Stimulated activated effector memory CD8-positive, alpha-beta T cell treated with anti-CD3 and anti-CD28 coated beads, Interleukin-12 subunit alpha, Interleukin-12 subunit beta, amount 100 ng/mL, for 72 hours (primary cell): ENCODE measurements at regions not wholly inside any gene's neighbourhood (a gene's known extent, or its start where the extent isn't known, plus 50 kb on each side); places are given as distances from the start of the nearest gene placed in this dataset.

Source experiments
- ATAC-seq: fragments of 150-1000 bp; cut with Tn5 transposase; 2 replicates; pipeline ENCODE4 v1.10.0; 2021
- DNase-seq, 2 donors: peaks; one replicate each; pipeline ENCODE4 v3.0.0; 2021 to 2022; ENCODE audit warnings: low spot score in 2 of 2
- H3K27ac Mint-ChIP-seq: one replicate; pipeline ENCODE4 v1.8.0; 2022; ENCODE audit warnings: mild to moderate bottlenecking, mixed read lengths
- H3K36me3 Mint-ChIP-seq: one replicate; pipeline ENCODE4 v1.8.0; 2022; ENCODE audit warnings: mild to moderate bottlenecking, mixed read lengths
- H3K4me1 Mint-ChIP-seq: one replicate; pipeline ENCODE4 v1.8.0; 2022; ENCODE audit warnings: mixed read lengths
- H3K4me3 Mint-ChIP-seq: one replicate; pipeline ENCODE4 v1.8.0; 2022; ENCODE audit warnings: mild to moderate bottlenecking, mixed read lengths
- H3K9me3 Mint-ChIP-seq: one replicate; pipeline ENCODE4 v1.8.0; 2022; ENCODE audit warnings: mixed read lengths

- peaks cover 7% of the 10 kb centered on the region for H3K9me3 Mint-ChIP-seq
- H3K4me3 Mint-ChIP-seq, result no peak overlapping the region
- no peaks in the 10 kb centered on the region for H3K4me1 Mint-ChIP-seq
- H3K27ac Mint-ChIP-seq, result no peak overlapping the region
- no peaks in the 10 kb centered on the region for H3K36me3 Mint-ChIP-seq
- DNase-seq (no peak), ATAC-seq (no peak)
Observed at GRCh38 chr11:70863186-70863585, 389.2 kb downstream of the SHANK2 start.

GRCh38 chr11:70863993-70864392, 388.4 kb downstream of the SHANK2 start:
- Mint-ChIP-seq H3K27ac (no peak overlapping the region), H3K4me1 (no peaks in the 10 kb centered on the region), H3K9me3 (peaks cover 3% of the 10 kb centered on the region), H3K36me3 (no peaks in the 10 kb centered on the region), H3K4me3 (no peak overlapping the region)
- no peak for DNase-seq
- ATAC-seq, result no peak

GRCh38 chr11:70865356-70865755, 387.0 kb downstream of the SHANK2 start:
- no peak for ATAC-seq
- Mint-ChIP-seq H3K4me3 (no peak overlapping the region), H3K27ac (no peak overlapping the region), H3K9me3 (no peaks in the 10 kb centered on the region), H3K36me3 (no peaks in the 10 kb centered on the region), H3K4me1 (no peaks in the 10 kb centered on the region)
- no peak for DNase-seq

GRCh38 chr11:70866834-70867233, 385.5 kb downstream of the SHANK2 start:
- no peak for ATAC-seq
- no peak overlapping the region for H3K4me3 Mint-ChIP-seq

GRCh38 chr11:70867281-70868047, 384.9 kb downstream of the SHANK2 start:
- no peak for ATAC-seq
- Mint-ChIP-seq H3K4me3 (no peak overlapping the region), H3K9me3 (no peaks in the 10 kb centered on the region)

More at GRCh38 chr11:70866834-70867233, 385.5 kb downstream of the SHANK2 start:
- no peaks in the 10 kb centered on the region for H3K4me1 Mint-ChIP-seq
- no peak for DNase-seq
- no peaks in the 10 kb centered on the region for H3K36me3 Mint-ChIP-seq
- no peaks in the 10 kb centered on the region for H3K9me3 Mint-ChIP-seq
- H3K27ac Mint-ChIP-seq, result no peak overlapping the region

GRCh38 chr11:70868341-70868885, 384.0 kb downstream of the SHANK2 start:
- DNase-seq (no peak), ATAC-seq (no peak)
- Mint-ChIP-seq H3K36me3 (no peaks in the 10 kb centered on the region), H3K4me3 (no peak overlapping the region), H3K27ac (no peak overlapping the region), H3K9me3 (no peaks in the 10 kb centered on the region), H3K4me1 (no peaks in the 10 kb centered on the region)

More at GRCh38 chr11:70867281-70868047, 384.9 kb downstream of the SHANK2 start:
- Mint-ChIP-seq H3K36me3 (no peaks in the 10 kb centered on the region), H3K27ac (no peak overlapping the region), H3K4me1 (no peaks in the 10 kb centered on the region)
- DNase-seq, result no peak

- H3K4me3 Mint-ChIP-seq, result no peak overlapping the region
- H3K27ac Mint-ChIP-seq, result no peak overlapping the region
- no peaks in the 10 kb centered on the region for H3K9me3 Mint-ChIP-seq
- no peaks in the 10 kb centered on the region for H3K36me3 Mint-ChIP-seq
- DNase-seq, result no peak
- H3K4me1 Mint-ChIP-seq, result no peaks in the 10 kb centered on the region
- no peak for ATAC-seq
Observed at GRCh38 chr11:70869054-70869453, 383.3 kb downstream of the SHANK2 start.

- H3K27ac Mint-ChIP-seq, result no peak overlapping the region
- H3K36me3 Mint-ChIP-seq, result no peaks in the 10 kb centered on the region
- no peaks in the 10 kb centered on the region for H3K9me3 Mint-ChIP-seq
- H3K4me3 Mint-ChIP-seq, result no peak overlapping the region
- ATAC-seq (no peak), DNase-seq (no peak)
- no peaks in the 10 kb centered on the region for H3K4me1 Mint-ChIP-seq
Observed at GRCh38 chr11:70871881-70872280, 380.5 kb downstream of the SHANK2 start.

- Mint-ChIP-seq H3K9me3 (no peaks in the 10 kb centered on the region), H3K4me1 (no peaks in the 10 kb centered on the region)
Observed at GRCh38 chr11:70872299-70872698, 380.1 kb downstream of the SHANK2 start.

GRCh38 chr11:70872955-70873735, 379.2 kb downstream of the SHANK2 start:
- DNase-seq, result no peak
- H3K36me3 Mint-ChIP-seq, result no peaks in the 10 kb centered on the region
- no peak for ATAC-seq
- no peak overlapping the region for H3K4me3 Mint-ChIP-seq
- H3K4me1 Mint-ChIP-seq, result no peaks in the 10 kb centered on the region
- H3K9me3 Mint-ChIP-seq, result no peaks in the 10 kb centered on the region
- no peak overlapping the region for H3K27ac Mint-ChIP-seq

More at GRCh38 chr11:70872299-70872698, 380.1 kb downstream of the SHANK2 start:
- DNase-seq (no peak), ATAC-seq (no peak)
- no peaks in the 10 kb centered on the region for H3K36me3 Mint-ChIP-seq
- H3K4me3 Mint-ChIP-seq, result no peak overlapping the region
- no peak overlapping the region for H3K27ac Mint-ChIP-seq

GRCh38 chr11:70873736-70874412, 378.5 kb downstream of the SHANK2 start:
- no peak for ATAC-seq
- no peaks in the 10 kb centered on the region for H3K4me1 Mint-ChIP-seq
- no peak for DNase-seq
- no peaks in the 10 kb centered on the region for H3K9me3 Mint-ChIP-seq
- no peak overlapping the region for H3K4me3 Mint-ChIP-seq
- no peak overlapping the region for H3K27ac Mint-ChIP-seq
- H3K36me3 Mint-ChIP-seq, result no peaks in the 10 kb centered on the region

GRCh38 chr11:70876685-70877084, 375.7 kb downstream of the SHANK2 start:
- H3K36me3 Mint-ChIP-seq, result no peaks in the 10 kb centered on the region
- no peaks in the 10 kb centered on the region for H3K9me3 Mint-ChIP-seq
- no peak overlapping the region for H3K4me3 Mint-ChIP-seq
- ATAC-seq (no peak), DNase-seq (no peak)
- H3K27ac Mint-ChIP-seq, result no peak overlapping the region
- H3K4me1 Mint-ChIP-seq, result no peaks in the 10 kb centered on the region

GRCh38 chr11:70877151-70877550, 375.2 kb downstream of the SHANK2 start:
- ATAC-seq (no peak), DNase-seq (no peak)
- H3K36me3 Mint-ChIP-seq, result no peaks in the 10 kb centered on the region
- H3K9me3 Mint-ChIP-seq, result no peaks in the 10 kb centered on the region
- H3K4me1 Mint-ChIP-seq, result no peaks in the 10 kb centered on the region
- no peak overlapping the region for H3K27ac Mint-ChIP-seq
- H3K4me3 Mint-ChIP-seq, result no peak overlapping the region

- Mint-ChIP-seq H3K4me3 (no peak overlapping the region), H3K4me1 (no peaks in the 10 kb centered on the region), H3K9me3 (no peaks in the 10 kb centered on the region), H3K36me3 (no peaks in the 10 kb centered on the region), H3K27ac (no peak overlapping the region)
- DNase-seq (no peak), ATAC-seq (no peak)
Observed at GRCh38 chr11:70878366-70878765, 374.0 kb downstream of the SHANK2 start.

- no peaks in the 10 kb centered on the region for H3K36me3 Mint-ChIP-seq
- H3K27ac Mint-ChIP-seq, result no peak overlapping the region
- ATAC-seq (no peak), DNase-seq (no peak)
- H3K4me1 Mint-ChIP-seq, result no peaks in the 10 kb centered on the region
- no peak overlapping the region for H3K4me3 Mint-ChIP-seq
- H3K9me3 Mint-ChIP-seq, result no peaks in the 10 kb centered on the region
Observed at GRCh38 chr11:70879601-70880285, 372.6 kb downstream of the SHANK2 start.
